Astrocyte (in vitro differentiated cells and primary cell): ENCODE measurements at regions not wholly inside any gene's neighbourhood (a gene's known extent, or its start where the extent isn't known, plus 50 kb on each side); places are given as distances from the start of the nearest gene placed in this dataset.

Experiments
- DNase-seq: peaks from one replicate; pipeline ENCODE4 v3.0.0-alpha.2; 2010; ENCODE audit warnings: low read depth
- FAIRE-seq: peaks from 2 replicates; lab custom pipeline; 2011; peaks lifted over from hg19 to GRCh38; lab: Jason Lieb, UNC
- H2AFZ ChIP-seq: 2 replicates; pipeline ENCODE4 v1.6.0; 2012; ENCODE audit warnings: low read depth, low read length, inconsistent platforms
- H3K27ac ChIP-seq: 2 replicates; pipeline ENCODE4 v1.5.1; 2011; ENCODE audit warnings: low read depth, low read length, inconsistent platforms
- H3K27me3 ChIP-seq: 2 replicates; pipeline ENCODE4 v1.6.0; 2011; ENCODE audit warnings: low read length, inconsistent platforms; ENCODE audit not compliant: insufficient read depth
- H3K36me3 ChIP-seq: 2 replicates; pipeline ENCODE4 v1.5.1; 2011; ENCODE audit warnings: low read length, inconsistent platforms; ENCODE audit not compliant: insufficient read depth
- H3K4me1 ChIP-seq: 2 replicates; pipeline ENCODE4 v1.5.1; 2011; ENCODE audit warnings: low read length, inconsistent platforms; ENCODE audit not compliant: insufficient read depth
- H3K4me2 ChIP-seq: 2 replicates; pipeline ENCODE4 v1.6.0; 2012; ENCODE audit warnings: low read length, inconsistent platforms
- H3K4me3 ChIP-seq: 2 replicates; pipeline ENCODE4 v1.5.1; 2011; ENCODE audit warnings: low read depth, mild to moderate bottlenecking, low read length, inconsistent platforms; ENCODE audit not compliant: insufficient read depth
- H3K79me2 ChIP-seq: 2 replicates; pipeline ENCODE4 v1.6.0; 2012; ENCODE audit warnings: mild to moderate bottlenecking, low read length, inconsistent platforms; ENCODE audit not compliant: insufficient read depth
- H3K9ac ChIP-seq: 2 replicates; pipeline ENCODE4 v1.6.0; 2012; ENCODE audit warnings: mild to moderate bottlenecking, low read length, inconsistent platforms
- H3K9me3 ChIP-seq: 2 replicates; pipeline ENCODE4 v1.5.1; 2012; ENCODE audit warnings: low read depth, mild to moderate bottlenecking, low read length, inconsistent platforms; ENCODE audit not compliant: insufficient read depth
- H4K20me1 ChIP-seq: 2 replicates; pipeline ENCODE4 v1.6.0; 2012; ENCODE audit warnings: low read length, inconsistent platforms; ENCODE audit not compliant: insufficient read depth
- H3K27ac Mint-ChIP-seq: one replicate; pipeline ENCODE4 v1.8.0; 2021; ENCODE audit warnings: mild to moderate bottlenecking, mixed read lengths; ENCODE audit not compliant: unreplicated experiment
- H3K27me3 Mint-ChIP-seq: one replicate; pipeline ENCODE4 v1.8.0; 2021; ENCODE audit warnings: low read depth, mixed read lengths; ENCODE audit not compliant: unreplicated experiment
- H3K36me3 Mint-ChIP-seq: one replicate; pipeline ENCODE4 v1.8.0; 2021; ENCODE audit warnings: low read depth, mixed read lengths; ENCODE audit not compliant: unreplicated experiment
- H3K4me1 Mint-ChIP-seq: one replicate; pipeline ENCODE4 v1.8.0; 2021; ENCODE audit warnings: low read depth, mixed read lengths; ENCODE audit not compliant: unreplicated experiment
- H3K4me3 Mint-ChIP-seq: one replicate; pipeline ENCODE4 v1.8.0; 2021; ENCODE audit warnings: mild to moderate bottlenecking, moderate library complexity, mixed read lengths; ENCODE audit not compliant: unreplicated experiment
- H3K9me3 Mint-ChIP-seq: one replicate; pipeline ENCODE4 v1.8.0; 2021; ENCODE audit warnings: mild to moderate bottlenecking, mixed read lengths; ENCODE audit not compliant: unreplicated experiment
- CTCF ChIP-seq: IDR thresholded peaks from 2 replicates; pipeline ENCODE4 v1.5.1; 2011; ENCODE audit warnings: low read depth, mild to moderate bottlenecking, inconsistent platforms, low read length, moderate library complexity; ENCODE audit not compliant: insufficient read depth
- EZH2 ChIP-seq: IDR thresholded peaks from 2 replicates; pipeline ENCODE4 v1.6.1; 2012; ENCODE audit warnings: mild to moderate bottlenecking, low read length, inconsistent platforms; ENCODE audit not compliant: insufficient read depth

DNA sequence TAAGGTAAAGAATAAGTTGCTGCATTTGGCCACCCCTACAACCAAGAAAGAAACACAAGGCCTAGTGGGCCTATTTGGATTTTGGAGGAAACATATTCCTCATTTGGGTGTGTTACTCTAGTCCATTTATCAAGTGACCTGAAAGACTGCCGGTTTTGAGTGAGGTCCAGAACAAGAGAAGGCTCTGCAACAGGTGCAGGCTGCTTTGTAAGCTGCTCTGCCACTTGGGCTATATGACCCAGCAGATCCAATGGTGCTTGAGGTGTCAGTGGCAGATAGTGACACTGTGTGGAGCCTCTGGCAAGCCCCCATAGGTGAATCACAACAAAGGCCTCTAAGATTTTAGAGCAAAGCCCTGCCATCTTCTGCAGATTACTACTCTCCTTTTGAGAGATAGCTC lies 491.3 kb downstream of the TAFA4 start:
- Mint-ChIP-seq H3K27ac (no peak overlapping the region), H3K27me3 (no peaks in the 10 kb centered on the region), H3K4me1 (no peaks in the 10 kb centered on the region), H3K4me3 (no peak overlapping the region), H3K9me3 (peaks cover 4% of the 10 kb centered on the region), H3K36me3 (no peaks in the 10 kb centered on the region)
- Histone ChIP-seq H3K79me2 (no peaks in the 10 kb centered on the region), H3K4me1 (no peaks in the 10 kb centered on the region), H4K20me1 (no peaks in the 10 kb centered on the region), H3K9ac (no peak overlapping the region), H2AFZ (no peak overlapping the region), H3K27ac (no peak overlapping the region), H3K27me3 (no peaks in the 10 kb centered on the region), H3K9me3 (peaks cover 3% of the 10 kb centered on the region), H3K4me2 (no peak overlapping the region), H3K36me3 (no peaks in the 10 kb centered on the region), H3K4me3 (no peak overlapping the region)
- no peak for DNase-seq
- TF ChIP-seq CTCF (no peak), EZH2 (no peak)
- FAIRE-seq, result no peak

GRCh38 chr3:68436619-68437401 lies 495.5 kb downstream of the TAFA4 start:
- Mint-ChIP-seq H3K36me3 (no peaks in the 10 kb centered on the region), H3K27ac (no peak overlapping the region), H3K9me3 (peaks cover 6% of the 10 kb centered on the region), H3K4me1 (peaks cover 18% of the 10 kb centered on the region), H3K4me3 (no peak overlapping the region), H3K27me3 (no peaks in the 10 kb centered on the region)
- H3K4me2 ChIP-seq, result no peak overlapping the region
- FAIRE-seq (no peak), DNase-seq (no peak)
- no peak overlapping the region for H3K9ac ChIP-seq
- no peaks in the 10 kb centered on the region for H4K20me1 ChIP-seq
- H3K4me3 ChIP-seq, result no peak overlapping the region
- H3K27me3 ChIP-seq, result no peaks in the 10 kb centered on the region
- H3K27ac ChIP-seq, result no peak overlapping the region
- TF ChIP-seq CTCF, result no peak
- no peak for TF ChIP-seq EZH2
- no peaks in the 10 kb centered on the region for H3K4me1 ChIP-seq
- H2AFZ ChIP-seq, result no peak overlapping the region
- peaks cover 3% of the 10 kb centered on the region for H3K9me3 ChIP-seq
- H3K36me3 ChIP-seq, result no peaks in the 10 kb centered on the region
- H3K79me2 ChIP-seq, result no peaks in the 10 kb centered on the region

DNA sequence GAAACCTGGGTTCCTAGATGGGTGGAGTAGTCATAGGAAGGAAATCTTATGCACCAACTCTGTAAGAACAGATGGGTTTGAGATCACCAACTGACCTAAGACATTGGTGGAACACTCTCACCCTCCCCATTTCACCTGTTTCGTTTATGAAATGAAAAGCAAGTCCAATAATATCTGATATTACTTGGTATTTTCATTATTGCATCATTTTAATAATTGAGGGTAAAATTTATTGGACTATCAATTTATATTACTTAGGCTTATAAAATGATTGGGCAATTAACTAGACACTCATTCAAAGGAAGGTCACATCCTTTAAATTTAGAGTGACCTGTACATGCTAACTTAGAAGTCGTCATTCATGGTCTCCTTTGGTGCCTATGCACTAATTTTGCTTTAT lies 503.9 kb downstream of the TAFA4 start:
- Histone ChIP-seq H3K4me1 (no peaks in the 10 kb centered on the region), H3K36me3 (no peaks in the 10 kb centered on the region), H3K79me2 (no peaks in the 10 kb centered on the region), H3K4me3 (no peak overlapping the region), H3K9me3 (peaks cover 2% of the 10 kb centered on the region), H3K27ac (no peak overlapping the region), H2AFZ (no peak overlapping the region), H3K9ac (no peak overlapping the region), H3K4me2 (no peak overlapping the region), H3K27me3 (no peaks in the 10 kb centered on the region), H4K20me1 (no peaks in the 10 kb centered on the region)
- H3K36me3 Mint-ChIP-seq, result no peaks in the 10 kb centered on the region
- H3K27ac Mint-ChIP-seq, result no peak overlapping the region
- no peak overlapping the region for H3K4me3 Mint-ChIP-seq
- FAIRE-seq (no peak), DNase-seq (no peak)
- H3K27me3 Mint-ChIP-seq, result no peaks in the 10 kb centered on the region
- no peaks in the 10 kb centered on the region for H3K9me3 Mint-ChIP-seq
- TF ChIP-seq EZH2 (no peak), CTCF (no peak)
- peaks cover 11% of the 10 kb centered on the region for H3K4me1 Mint-ChIP-seq
